Spleen (tissue), 7 donors: ENCODE measurements at regions not wholly inside any gene's neighbourhood (a gene's known extent, or its start where the extent isn't known, plus 50 kb on each side); places are given as distances from the start of the nearest gene placed in this dataset.

Experiments used
- POLR2A ChIP-seq, 3 donors: fragments of 450-650 bp; IDR thresholded peaks; one replicate each; pipeline ENCODE4 v1.5.1; 2017; ENCODE audit warnings: antibody characterized with exemption in 3 of 3, mild to moderate bottlenecking in 1 of 3
- POLR2AphosphoS5 ChIP-seq, 3 donors: sonication (generic); formaldehyde crosslinking; IDR thresholded peaks; one replicate each; pipeline ENCODE4 v1.5.1; 2017; ENCODE audit warnings: antibody characterized with exemption in 3 of 3
- TF ChIP-seq, protein P1 (sequence below), 11 experiments: fragments of 200-600 bp in 7 of 11; fragments of 450-650 bp in 4 of 11; sonication (generic) in 4 of 11; IDR thresholded peaks in 8 of 11; conservative IDR thresholded peaks in 3 of 11; 1 replicate in 7 of 11; 2 replicates in 4 of 11; pipeline versions ENCODE4 v1.4.0 to v1.8.0; 2016 to 2021; ENCODE audit warnings: antibody characterized with exemption in 11 of 11, inconsistent platforms in 4 of 11, mild to moderate bottlenecking in 1 of 11
- donor health status: DM: no; HTN: no; CAD: no; lungs with moderate emphysema.
- donor health status: DM: no; HTN: no; CAD: no.
- donor health status: DM: no; HTN: no; CAD: no.

DNA sequence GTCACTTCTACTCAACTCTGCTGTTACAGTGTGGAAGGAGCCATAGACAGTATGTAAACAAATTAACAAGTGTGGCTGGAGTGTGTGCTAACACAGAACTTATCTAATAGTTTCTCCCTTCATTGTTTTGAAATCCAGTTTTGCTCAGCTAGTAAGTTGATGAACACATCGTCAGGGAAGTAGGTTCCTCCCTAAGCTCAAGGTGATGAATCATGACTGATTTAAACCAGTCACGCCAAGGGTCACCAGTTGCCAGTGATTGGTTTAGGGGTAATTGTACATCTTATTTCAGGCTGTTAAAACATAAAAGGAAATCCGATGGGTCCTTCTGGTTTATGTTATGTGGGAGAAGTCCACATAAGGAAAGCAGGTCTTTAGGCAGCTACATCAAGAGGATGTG is 97.0 kb upstream of the CHODL start:
- TF ChIP-seq, protein P1, sequence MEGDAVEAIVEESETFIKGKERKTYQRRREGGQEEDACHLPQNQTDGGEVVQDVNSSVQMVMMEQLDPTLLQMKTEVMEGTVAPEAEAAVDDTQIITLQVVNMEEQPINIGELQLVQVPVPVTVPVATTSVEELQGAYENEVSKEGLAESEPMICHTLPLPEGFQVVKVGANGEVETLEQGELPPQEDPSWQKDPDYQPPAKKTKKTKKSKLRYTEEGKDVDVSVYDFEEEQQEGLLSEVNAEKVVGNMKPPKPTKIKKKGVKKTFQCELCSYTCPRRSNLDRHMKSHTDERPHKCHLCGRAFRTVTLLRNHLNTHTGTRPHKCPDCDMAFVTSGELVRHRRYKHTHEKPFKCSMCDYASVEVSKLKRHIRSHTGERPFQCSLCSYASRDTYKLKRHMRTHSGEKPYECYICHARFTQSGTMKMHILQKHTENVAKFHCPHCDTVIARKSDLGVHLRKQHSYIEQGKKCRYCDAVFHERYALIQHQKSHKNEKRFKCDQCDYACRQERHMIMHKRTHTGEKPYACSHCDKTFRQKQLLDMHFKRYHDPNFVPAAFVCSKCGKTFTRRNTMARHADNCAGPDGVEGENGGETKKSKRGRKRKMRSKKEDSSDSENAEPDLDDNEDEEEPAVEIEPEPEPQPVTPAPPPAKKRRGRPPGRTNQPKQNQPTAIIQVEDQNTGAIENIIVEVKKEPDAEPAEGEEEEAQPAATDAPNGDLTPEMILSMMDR (IDR thresholded peaks at IDR 0.05 in 8 of 11, conservative IDR thresholded peaks at IDR 0.05 in 3 of 11): no peak
- TF ChIP-seq POLR2AphosphoS5 (IDR thresholded peaks at IDR 0.05) (no peak), POLR2A (IDR thresholded peaks at IDR 0.05) (no peak)
